ENCODE measurements at regions not wholly inside any gene's neighbourhood (a gene's known extent, or its start where the extent isn't known, plus 50 kb on each side); places are given as distances from the start of the nearest gene placed in this dataset.

- CTCF ChIA-PET = no interaction called here
- no peaks in the 10 kb centered on the region for H3K36me3 ChIP-seq (ENCODE audit: control insufficient read depth, insufficient read depth, low read length)
- intact Hi-C loops (cut with micrococcal nuclease; ENCODE audit: unreplicated experiment) = loop anchor here (10.0 kb wide), 1 partner anchor 191 kb away; the partner anchor contains the start of gene FAM43A
Measured at GRCh38 chr3:194875581-194876402, 190.1 kb downstream of the FAM43A start.

More at GRCh38 chr3:194875581-194876402, 190.1 kb downstream of the FAM43A start:
- in situ Hi-C loops (cut with HindIII; ENCODE audit: low pct_unique_long_range_greater_than_20kb, low sequenced_read_pairs) = no loop called here
- H3K4me3 ChIP-seq (ENCODE audit: low read depth in 2 of 2, low read length in 2 of 2) = no peak overlapping the region
- H3K27ac ChIP-seq (ENCODE audit: low read length) = no peak overlapping the region
- no TSS peak for BruUV-seq (replicated peaks)
- DNase-seq (ENCODE audit: low read depth, low spot score) = no peak
- no peak for TF ChIP-seq POLR2AphosphoS5 (IDR thresholded peaks at IDR 0.05; ENCODE audit: low read depth, low read length)
- TF ChIP-seq TCF7L2 (IDR thresholded peaks at IDR 0.05; ENCODE audit: low read depth, low read length) = no peak
- TF ChIP-seq REST (IDR thresholded peaks at IDR 0.05; ENCODE audit: insufficient read depth in 1 of 2, low read depth in 2 of 2, low read length in 1 of 2) = no peak
- TF ChIP-seq CTCF (IDR thresholded peaks at IDR 0.05) = no peak
- TF ChIP-seq SIN3A (IDR thresholded peaks at IDR 0.05; ENCODE audit: borderline replicate concordance, insufficient read depth, low read depth, low read length) = no peak
- H3K27me3 ChIP-seq (ENCODE audit: control insufficient read depth, insufficient read depth, low read length) = no peaks in the 10 kb centered on the region
- no peak for ATAC-seq
- H3K4me1 ChIP-seq (ENCODE audit: control insufficient read depth, insufficient read depth, low read length) = peaks cover 23% of the 10 kb centered on the region
- H3K9me3 ChIP-seq (ENCODE audit: control insufficient read depth, insufficient read depth, low read depth, low read length) = no peaks in the 10 kb centered on the region
- POLR2A ChIA-PET = no interaction called here

All from Panc1 (cell line).